ENCODE measurements at regions not wholly inside any gene's neighbourhood (a gene's known extent, or its start where the extent isn't known, plus 50 kb on each side); places are given as distances from the start of the nearest gene placed in this dataset.

DNA sequence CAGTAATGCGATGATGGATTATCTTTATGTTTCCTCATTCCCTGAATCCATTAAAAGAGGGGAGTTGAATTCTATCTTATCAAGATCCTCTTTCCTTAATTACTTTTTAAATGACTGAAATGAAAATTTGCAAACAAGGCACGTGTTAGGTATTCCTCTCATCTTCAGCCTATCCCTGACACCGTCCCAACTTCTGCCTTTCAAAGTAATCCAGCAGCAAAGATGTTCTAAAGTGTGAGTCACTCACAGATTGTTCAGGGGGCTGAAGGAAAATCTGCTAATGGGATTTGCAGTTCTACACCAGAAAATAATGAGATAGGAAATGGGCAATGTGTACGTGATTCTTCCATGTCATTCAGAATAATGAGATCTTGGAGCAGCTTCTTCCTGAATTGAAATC is 403.0 kb downstream of the ARHGEF28 start:
- DNase-seq (ENCODE audit: insufficient read length, low spot score) (no peak), FAIRE-seq (no peak)

DNA sequence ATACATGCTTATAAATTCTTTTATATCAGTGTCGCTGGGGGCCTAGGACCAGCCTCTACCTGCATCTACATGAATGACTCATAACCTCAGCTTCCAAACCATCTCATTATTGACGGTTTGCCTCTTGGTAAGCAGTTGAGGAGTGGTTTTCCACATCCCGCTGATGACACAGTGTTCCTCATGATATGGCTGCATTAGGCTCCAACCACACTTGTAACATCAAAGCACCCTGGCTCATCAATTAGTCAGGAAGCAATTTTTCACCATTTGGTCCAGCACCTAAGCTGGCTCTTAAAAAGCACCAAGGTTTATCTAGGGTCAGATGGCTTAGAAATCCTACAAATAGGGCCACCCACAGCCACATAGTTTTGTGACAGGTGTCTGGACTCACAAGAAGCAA is 402.4 kb downstream of the ARHGEF28 start:
- no peak for DNase-seq (ENCODE audit: insufficient read length, low spot score)
- no peak for FAIRE-seq

DNA sequence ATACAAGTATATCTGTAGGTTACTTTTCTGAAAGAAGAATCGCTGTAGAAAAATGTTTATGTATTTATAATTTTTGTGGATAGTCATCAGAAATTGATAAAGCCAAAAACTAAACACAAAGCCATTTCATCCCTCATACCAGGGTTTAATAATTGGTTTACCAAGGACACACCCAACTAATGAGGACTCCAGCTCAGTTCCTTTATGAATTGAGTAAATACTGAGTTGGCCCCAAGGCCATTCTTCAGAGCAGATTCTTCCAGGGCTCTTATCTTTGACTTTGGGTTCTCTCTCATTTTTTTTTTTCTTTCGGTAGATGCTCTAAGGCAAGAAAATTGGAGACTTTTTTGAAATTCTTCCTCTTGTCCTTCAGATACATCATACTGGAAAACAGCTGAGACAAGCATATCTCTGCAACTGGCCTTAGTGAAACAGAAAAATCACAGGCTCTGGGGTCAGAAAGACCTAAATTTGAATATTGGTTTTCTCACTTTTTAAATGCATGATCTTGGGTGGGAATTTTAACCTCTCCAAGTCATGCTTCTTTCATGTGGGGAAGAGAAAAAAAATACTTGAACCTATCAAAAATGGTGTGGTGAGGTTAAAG is 401.8 kb downstream of the ARHGEF28 start:
- no peak for FAIRE-seq
- DNase-seq (ENCODE audit: insufficient read length, low spot score) = no peak

DNA sequence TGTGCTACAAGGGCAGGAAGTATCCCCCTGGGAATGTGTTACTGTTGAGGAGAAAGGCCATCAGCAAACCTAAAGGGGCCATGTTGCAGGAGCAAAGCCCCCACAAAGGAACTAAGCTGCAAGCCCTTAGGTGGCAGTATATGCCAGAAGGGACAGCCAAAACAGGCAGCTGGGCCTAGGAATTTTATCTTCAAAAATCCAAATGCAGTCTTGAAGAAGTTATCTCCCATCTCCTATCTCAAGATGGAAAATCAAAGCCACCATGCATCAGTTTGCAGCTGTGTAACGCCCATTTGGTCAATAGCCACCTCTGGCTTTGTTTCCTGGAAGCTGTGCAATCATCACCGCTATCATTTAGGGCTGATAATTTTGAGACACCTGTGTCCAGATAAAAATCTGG is 400.3 kb downstream of the ARHGEF28 start:
- FAIRE-seq (no peak), DNase-seq (ENCODE audit: insufficient read length, low spot score) (no peak)

DNA sequence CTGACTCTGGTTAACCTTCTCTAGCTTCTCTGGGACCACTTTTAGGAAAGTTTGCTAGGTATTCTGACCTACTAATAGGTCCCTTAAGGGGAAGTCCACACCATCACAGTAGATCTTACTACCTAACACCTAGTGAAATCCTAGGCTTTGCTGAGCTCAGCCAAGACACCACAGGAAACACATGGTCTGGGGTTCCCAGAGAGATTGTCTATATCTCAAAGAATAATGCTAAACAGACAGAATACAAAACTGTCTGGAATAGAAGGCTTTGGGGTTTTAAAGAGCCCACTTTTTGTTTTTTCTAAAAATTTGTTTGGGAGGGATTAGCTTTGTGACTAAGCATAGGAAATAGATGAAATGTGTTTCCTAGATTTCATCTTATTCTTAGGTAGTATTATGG is 395.1 kb downstream of the ARHGEF28 start:
- no peak for DNase-seq (ENCODE audit: insufficient read length, low spot score)
- no peak for FAIRE-seq

DNA sequence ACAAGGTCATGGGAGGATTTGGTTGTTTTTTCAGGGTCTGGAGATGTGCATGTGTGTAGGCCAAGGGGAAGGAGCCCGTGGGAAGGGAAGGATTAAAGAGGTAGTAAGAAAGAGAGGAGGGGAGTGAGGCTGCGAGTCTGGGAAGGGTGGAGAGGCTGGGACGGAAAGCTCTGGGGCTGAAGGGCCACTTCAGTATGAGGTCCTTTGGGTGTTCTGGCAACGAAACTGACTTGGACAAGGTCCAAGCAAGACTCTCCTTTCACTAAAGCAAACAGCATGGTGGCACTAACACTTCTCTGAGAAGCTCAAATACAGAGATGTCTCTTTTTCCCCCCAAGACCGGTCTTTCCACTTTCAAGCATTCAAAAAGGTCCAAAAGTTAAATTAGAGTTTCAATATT is 394.5 kb downstream of the ARHGEF28 start:
- DNase-seq (ENCODE audit: insufficient read length, low spot score) (no peak), FAIRE-seq (no peak)

DNA sequence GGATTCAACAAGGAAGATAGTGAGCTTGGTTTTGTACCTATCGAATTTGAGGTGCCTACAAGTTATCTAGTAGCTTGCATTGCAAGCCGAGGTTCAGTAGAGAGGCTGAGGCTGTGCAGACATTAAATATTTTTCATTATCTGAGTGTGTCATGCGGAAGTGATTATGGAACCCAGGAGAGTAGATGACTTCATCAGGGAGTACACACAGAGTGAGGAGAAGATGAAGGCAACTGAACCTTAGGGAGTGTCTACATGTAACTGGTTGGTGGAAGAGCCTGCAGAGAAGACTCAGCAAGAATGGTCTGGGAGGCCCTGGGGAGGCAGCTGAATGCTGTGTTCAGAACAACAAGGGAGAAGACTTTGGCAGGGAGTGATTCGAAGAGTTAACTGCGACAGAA is 393.9 kb downstream of the ARHGEF28 start:
- no peak for DNase-seq (ENCODE audit: insufficient read length, low spot score)
- FAIRE-seq = no peak

DNA sequence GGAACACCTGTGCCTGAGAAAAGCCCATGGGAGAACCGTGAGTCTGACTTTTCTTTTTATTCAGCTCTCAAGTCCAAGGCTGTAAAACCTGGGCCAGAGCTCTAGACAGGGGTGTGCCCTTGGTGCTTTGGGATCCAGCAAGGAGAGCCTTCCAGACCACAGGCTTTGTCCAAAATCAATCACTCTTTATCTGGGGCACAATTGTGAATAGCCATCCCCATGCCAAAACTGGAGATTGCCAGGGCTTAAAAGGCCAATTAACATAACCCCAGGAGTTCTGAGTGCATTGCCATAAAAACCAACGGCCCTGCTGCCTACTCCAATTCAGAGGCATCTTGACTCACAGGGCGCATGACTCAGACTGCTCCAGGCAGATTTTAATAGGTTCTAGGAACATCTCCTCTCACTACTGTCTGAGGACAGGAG is 391.8 kb downstream of the ARHGEF28 start:
- DNase-seq (ENCODE audit: insufficient read length, low spot score) (peak; percentile 56), FAIRE-seq (no peak)

DNA sequence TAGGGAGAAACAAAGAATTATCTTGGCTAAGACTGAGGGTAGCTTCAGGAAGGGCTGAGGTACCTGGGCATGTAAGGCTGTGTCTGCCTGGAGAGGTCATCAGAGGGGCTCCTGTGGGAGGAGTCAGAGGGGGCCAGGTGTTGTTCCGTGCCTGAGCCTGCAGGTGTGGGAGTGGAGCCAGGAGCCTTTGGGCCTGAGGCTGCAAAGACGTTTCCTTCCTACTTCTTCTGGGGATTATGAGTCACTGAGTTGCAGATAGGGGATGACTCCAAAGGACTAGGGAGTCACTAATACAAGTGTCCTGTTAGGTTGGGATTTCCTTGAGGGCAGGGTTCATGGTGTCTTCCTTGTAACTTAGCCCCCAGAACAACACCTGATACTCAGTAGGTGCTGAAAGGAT is 391.1 kb downstream of the ARHGEF28 start:
- DNase-seq (ENCODE audit: insufficient read length, low spot score) (no peak), FAIRE-seq (no peak)

DNA sequence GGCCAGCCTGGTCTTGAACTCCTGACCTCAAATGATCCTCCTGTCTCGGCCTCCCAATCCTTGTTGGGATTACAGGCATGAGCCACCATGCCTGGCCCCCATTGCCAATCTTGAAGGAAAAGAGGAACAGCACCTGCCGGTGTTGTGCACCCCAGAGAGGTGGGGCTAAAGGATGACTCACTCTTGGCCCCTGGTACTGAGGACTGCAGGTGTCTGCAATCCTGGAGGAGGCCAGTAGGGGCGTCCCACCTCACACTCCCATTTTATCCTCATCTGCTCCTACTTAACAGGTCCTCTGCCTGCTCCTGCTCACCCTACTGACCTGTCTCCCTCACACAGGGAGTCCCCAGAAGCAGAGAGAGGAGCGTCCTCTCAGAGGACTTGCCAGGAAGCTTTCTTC is 390.4 kb downstream of the ARHGEF28 start:
- DNase-seq (ENCODE audit: insufficient read length, low spot score) (no peak), FAIRE-seq (no peak)

DNA sequence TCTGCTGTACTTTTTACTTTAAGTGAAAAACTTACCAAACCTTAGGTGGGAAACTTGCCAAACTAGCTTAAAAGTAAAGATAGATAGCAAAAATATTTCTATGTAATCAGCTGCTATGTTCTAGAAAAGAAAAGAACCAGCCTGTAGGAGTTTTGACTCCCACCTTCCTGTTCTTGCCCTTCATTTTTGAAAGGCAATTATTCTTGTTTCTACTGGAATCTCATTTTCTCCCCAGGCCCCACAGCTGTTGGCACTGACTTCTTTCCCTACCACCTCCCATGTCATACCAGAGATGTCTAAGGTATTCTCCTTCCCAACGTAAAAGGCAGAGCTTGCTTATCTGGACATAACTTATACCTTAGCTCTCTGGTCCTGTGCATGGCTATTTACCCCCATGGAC is 389.7 kb downstream of the ARHGEF28 start:
- no peak for DNase-seq (ENCODE audit: insufficient read length, low spot score)
- no peak for FAIRE-seq

DNA sequence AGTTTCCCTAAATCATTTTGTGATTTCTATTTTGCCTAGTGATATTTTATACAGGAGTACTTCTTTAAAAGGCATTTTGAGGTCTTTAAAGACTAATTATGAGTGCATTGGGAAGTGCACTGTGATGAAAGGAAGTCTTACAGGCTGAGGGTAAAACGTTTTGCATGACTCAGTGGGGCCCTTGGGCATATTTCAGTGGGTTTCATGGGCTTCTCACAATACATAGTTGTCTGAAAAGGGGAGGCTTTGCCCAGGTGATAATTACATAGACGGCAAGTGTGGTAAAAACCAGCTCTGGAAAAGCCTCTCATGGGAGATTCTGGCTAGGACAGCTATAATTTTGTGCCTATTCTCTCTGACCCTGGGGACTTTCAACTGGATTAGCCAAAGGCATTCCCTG is 387.2 kb downstream of the ARHGEF28 start:
- FAIRE-seq (no peak), DNase-seq (ENCODE audit: insufficient read length, low spot score) (no peak)

DNA sequence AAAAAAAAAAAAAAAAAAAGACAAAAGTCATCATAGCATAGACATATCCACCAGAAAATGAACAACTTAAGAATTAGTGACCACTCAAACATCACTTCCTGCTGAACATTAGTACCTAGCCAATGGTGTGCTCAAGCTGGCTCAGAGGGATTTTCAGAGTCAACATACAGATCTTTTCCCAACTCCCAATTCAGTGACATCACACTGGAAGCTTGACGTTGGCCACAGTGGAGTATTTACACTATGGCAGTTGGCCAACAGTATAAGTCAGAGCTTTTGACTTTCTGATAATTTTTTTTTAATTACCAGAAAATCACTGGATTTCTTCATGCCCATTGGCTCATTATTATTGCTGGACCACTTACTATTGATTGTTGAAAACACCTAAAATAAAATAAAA is 383.5 kb downstream of the ARHGEF28 start:
- FAIRE-seq = no peak

DNA sequence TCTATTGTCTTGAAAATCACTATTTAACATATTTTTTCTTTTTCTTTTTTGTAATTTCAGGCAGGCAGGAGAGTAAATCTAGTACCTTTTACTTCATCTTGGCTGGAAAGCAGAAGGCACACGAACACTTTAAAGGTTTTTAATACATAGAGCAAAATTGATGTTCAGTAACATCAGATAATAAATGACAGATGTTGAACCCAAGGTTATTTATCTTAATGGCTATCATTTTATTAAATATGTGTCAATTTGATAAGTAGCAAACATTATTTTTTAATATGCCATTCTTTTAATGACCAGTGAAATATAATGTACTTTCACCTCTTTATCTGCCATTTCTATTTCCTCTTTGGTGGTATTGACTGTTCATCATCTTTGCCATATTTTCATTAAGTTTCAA is 381.2 kb downstream of the ARHGEF28 start:
- DNase-seq (ENCODE audit: insufficient read length, low spot score) = no peak
- no peak for FAIRE-seq

More for the DNA sequence above, 383.5 kb downstream of the ARHGEF28 start:
- DNase-seq (ENCODE audit: insufficient read length, low spot score) = no peak

DNA sequence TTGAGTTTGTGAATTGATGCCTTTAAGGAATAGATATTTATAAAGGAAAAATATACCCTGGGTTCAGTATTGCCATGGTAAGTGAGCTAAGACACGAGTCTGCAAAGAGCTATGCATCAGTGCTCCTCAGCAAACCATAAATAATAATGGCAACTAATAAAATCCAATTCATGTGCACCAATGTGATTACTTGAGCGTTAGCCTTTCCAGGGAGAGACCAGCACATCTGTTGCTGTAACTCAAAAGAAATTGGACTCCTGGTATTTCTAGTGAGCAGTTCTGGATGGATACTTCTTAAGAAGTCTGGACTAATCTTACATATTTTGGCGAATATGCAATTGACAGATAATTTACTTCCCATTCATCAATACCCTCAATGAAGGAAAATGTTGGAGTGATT is 373.3 kb downstream of the ARHGEF28 start:
- FAIRE-seq (no peak), DNase-seq (ENCODE audit: insufficient read length, low spot score) (no peak)

DNA sequence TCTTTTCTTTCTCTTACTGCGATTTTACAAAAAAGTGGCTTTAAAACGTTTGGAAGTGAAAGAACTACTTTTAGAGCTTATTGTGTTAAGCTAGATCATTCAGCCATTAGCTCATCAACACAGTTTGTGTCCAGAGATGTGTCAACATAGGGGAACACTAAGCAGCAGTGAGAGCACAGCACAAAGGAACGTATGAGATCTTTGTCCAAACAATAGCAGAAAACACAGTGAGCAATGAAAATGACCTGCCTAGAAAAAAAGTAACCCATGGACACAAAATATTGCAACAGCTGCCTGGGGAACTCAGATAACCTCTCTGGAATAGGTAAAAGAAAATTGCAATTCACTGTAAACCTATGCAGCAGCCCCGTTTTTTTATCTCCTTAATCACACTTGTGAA is 372.5 kb downstream of the ARHGEF28 start:
- DNase-seq (ENCODE audit: insufficient read length, low spot score) = no peak
- peak; percentile 16 for FAIRE-seq

DNA sequence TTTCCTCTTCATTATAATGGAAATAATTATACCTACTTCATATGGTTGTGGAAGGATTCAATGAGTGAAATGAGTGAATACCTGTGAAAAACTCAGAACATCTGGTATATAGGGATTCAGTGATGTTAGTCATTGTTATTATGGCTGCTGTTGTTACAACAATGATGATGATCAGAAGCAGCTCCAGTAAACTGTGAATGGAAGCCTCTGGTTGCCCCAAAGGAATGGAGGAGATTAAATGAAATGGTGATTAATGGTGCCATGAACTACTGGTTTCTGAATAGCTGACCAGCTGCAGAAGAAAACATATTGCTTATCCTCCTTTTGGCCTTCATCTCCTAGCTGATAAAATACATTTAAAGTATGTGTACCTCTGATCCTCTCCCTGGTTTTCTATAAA is 372.0 kb downstream of the ARHGEF28 start:
- FAIRE-seq = no peak

DNA sequence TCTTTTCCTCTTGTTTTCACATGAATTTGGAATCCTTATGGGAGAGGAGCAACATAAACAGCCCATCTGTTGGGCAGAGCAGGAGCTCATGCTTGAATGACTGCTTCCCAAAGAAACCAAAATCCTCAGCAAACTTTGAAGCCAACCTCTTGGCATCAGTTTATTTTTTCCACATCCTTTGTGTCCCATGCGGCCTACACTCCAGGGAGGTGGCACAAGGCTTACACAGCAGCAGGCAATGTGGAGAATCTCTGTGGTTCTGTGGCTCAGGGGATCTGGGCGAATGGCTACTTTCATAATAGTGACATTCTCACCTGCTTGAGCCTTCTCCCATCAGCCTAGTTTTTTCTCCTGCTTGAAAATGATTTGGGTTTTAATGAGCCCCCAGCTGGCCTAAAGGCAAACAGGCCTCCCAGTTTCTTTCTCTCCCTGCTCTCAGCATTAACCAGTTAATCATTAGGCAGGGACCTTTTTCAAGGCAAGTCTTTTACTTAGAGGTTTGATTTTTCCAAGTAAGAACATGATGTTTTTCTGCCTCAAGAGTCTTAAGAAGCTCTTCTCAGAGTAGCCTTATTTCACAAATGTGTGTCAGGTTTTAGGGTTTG is 370.3 kb downstream of the ARHGEF28 start:
- no peak for FAIRE-seq
- DNase-seq (ENCODE audit: insufficient read length, low spot score) = no peak

More for the DNA sequence above, 372.0 kb downstream of the ARHGEF28 start:
- DNase-seq (ENCODE audit: insufficient read length, low spot score) = no peak

DNA sequence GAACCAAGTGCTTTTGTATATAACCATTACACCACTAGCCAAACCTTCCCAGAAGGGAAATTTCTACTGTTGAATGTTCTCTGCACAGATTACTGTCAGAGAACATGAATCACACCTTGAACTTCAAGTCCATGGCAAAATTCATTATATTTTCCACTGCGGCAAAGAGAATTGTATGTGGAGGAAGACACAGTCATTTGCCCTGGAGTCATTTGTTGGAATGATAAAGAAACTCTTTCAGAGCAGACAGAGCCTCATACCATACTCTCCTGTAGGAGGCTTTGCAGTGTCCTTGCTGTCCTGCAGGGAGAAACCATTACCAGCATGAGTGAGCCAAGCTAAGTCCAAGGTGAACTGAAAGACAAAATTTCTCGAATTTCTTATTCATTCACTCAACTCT is 369.0 kb downstream of the ARHGEF28 start:
- no peak for DNase-seq (ENCODE audit: insufficient read length, low spot score)

More for the DNA sequence above, 369.0 kb downstream of the ARHGEF28 start:
- no peak for FAIRE-seq
